K562 (cell line): ENCODE measurements at regions not wholly inside any gene's neighbourhood (a gene's known extent, or its start where the extent isn't known, plus 50 kb on each side); places are given as distances from the start of the nearest gene placed in this dataset.

Experiments
- ATAC-seq: fragments of 200-7000 bp; cut with Tn5 transposase; 3 replicates; pipeline ENCODE4 v1.9.1; 2020; ENCODE audit warnings: moderate library complexity
- BruUV-seq: library from RNA; stranded (reverse); fragments of 400-500 nt; replicated peaks from 2 replicates; lab custom pipeline; 2021; lab: Mats Ljungman, UMichigan
- CTCF ChIA-PET: fragments of 300-600 bp; formaldehyde crosslinking; extraction: SDS; loops from one replicate; lab custom pipeline; 2021; ENCODE audit warnings: low intra/inter-chr PET ratio; lab: Yijun Ruan, JAX
- POLR2A ChIA-PET: fragments of 300-600, 350-650 bp; sonication (Branson Sonifier 250); formaldehyde crosslinking; extraction: SDS; loops from one replicate; lab custom pipeline; 2021; ENCODE audit warnings: antibody characterized with exemption, inconsistent platforms; lab: Yijun Ruan, JAX
- DNase-seq, 4 experiments: peaks; one replicate each; pipeline versions ENCODE4 v3.0.0 to v3.0.0-alpha.2; 2011 to 2018; ENCODE audit warnings: low spot score in 3 of 4, mixed read lengths in 3 of 4; ENCODE audit errors: extremely low read depth in 1 of 4
- FAIRE-seq: peaks from 2 replicates; lab custom pipeline; 2011; peaks lifted over from hg19 to GRCh38; lab: Jason Lieb, UNC
- H2AFZ ChIP-seq: 2 replicates; pipeline ENCODE4 v1.6.0; 2011; ENCODE audit warnings: low read depth, low read length, control low read depth, inconsistent platforms
- H3K27ac ChIP-seq: fragments of 200-600 bp; 3 replicates; pipeline ENCODE4 v1.8.0; 2011; ENCODE audit warnings: low read depth, mild to moderate bottlenecking, control low read depth, inconsistent platforms, low read length, moderate library complexity, mixed read lengths; ENCODE audit errors: extremely low read depth
- H3K27me3 ChIP-seq, 2 experiments: fragments of 300-600 bp in 1 of 2; 2 replicates in 1 of 2; 3 replicates in 1 of 2; pipeline versions ENCODE4 v1.6.0 to v1.8.0; 2011; ENCODE audit warnings: inconsistent platforms in 2 of 2, low read length in 2 of 2, mild to moderate bottlenecking in 1 of 2, mixed read lengths in 1 of 2, moderate library complexity in 1 of 2; ENCODE audit not compliant: control insufficient read depth in 2 of 2, insufficient read depth in 2 of 2
- H3K36me3 ChIP-seq: fragments of 300-600 bp; 3 replicates; pipeline ENCODE4 v1.8.0; 2011; ENCODE audit warnings: mild to moderate bottlenecking, low read length, inconsistent platforms; ENCODE audit not compliant: control insufficient read depth, insufficient read depth
- H3K4me1 ChIP-seq, 2 experiments: fragments of 200-600 bp in 1 of 2; replicated peaks in 1 of 2; 2 replicates in 1 of 2; 3 replicates in 1 of 2; pipeline versions ENCODE4 v1.5.1 to v1.8.0; 2011; ENCODE audit warnings: inconsistent platforms in 2 of 2, low read length in 2 of 2, mild to moderate bottlenecking in 1 of 2, mixed read lengths in 1 of 2, moderate library complexity in 1 of 2; ENCODE audit not compliant: control insufficient read depth in 2 of 2, insufficient read depth in 2 of 2
- H3K4me2 ChIP-seq: 2 replicates; pipeline ENCODE4 v1.6.1; 2011; ENCODE audit warnings: low read length, control low read depth, inconsistent platforms, mixed read lengths; ENCODE audit not compliant: insufficient read depth
- H3K4me3 ChIP-seq: fragments of 200-600 bp; sonication (generic), shearing (Covaris generic); 2 replicates; pipeline ENCODE4 v1.5.1; 2016; ENCODE audit warnings: control low read depth, inconsistent platforms
- H3K79me2 ChIP-seq: fragments of 200-600 bp; 3 replicates; pipeline ENCODE4 v1.8.0; 2011; ENCODE audit warnings: low read length, inconsistent platforms; ENCODE audit not compliant: control insufficient read depth, insufficient read depth
- H3K9ac ChIP-seq, 2 experiments: 2 replicates each; pipeline versions ENCODE4 v1.6.0 to v1.6.1; 2011; ENCODE audit warnings: low read depth in 2 of 2, low read length in 2 of 2, control low read depth in 1 of 2, inconsistent platforms in 1 of 2, mild to moderate bottlenecking in 1 of 2, mixed read lengths in 1 of 2; ENCODE audit not compliant: insufficient read depth in 1 of 2
- H3K9me1 ChIP-seq: one replicate; pipeline ENCODE4 v1.6.0; 2011; ENCODE audit warnings: inconsistent platforms, mild to moderate bottlenecking, low read length, moderate library complexity; ENCODE audit not compliant: control insufficient read depth, insufficient read depth
- H3K9me3 ChIP-seq: replicated peaks from 2 replicates; pipeline ENCODE4 v1.5.1; 2011; ENCODE audit warnings: low read depth, low read length, inconsistent platforms; ENCODE audit not compliant: control insufficient read depth, insufficient read depth
- H4K20me1 ChIP-seq: replicated peaks from 2 replicates; pipeline ENCODE4 v1.6.1; 2011; ENCODE audit warnings: low read length, inconsistent platforms, mixed read lengths; ENCODE audit not compliant: control insufficient read depth, insufficient read depth
- AFF1 ChIP-seq, 2 experiments: fragments of 450-650 bp; IDR thresholded peaks; 2 replicates each; pipeline ENCODE4 v1.6.1; 2018; ENCODE audit warnings: mild to moderate bottlenecking in 2 of 2, low read depth in 1 of 2; ENCODE audit not compliant: partially characterized antibody in 2 of 2
- ARID3A ChIP-seq: IDR thresholded peaks from 2 replicates; pipeline ENCODE4 v1.6.1; 2012; ENCODE audit warnings: low read depth, low read length, improper control_type of control experiment, borderline replicate concordance
- ASH1L ChIP-seq: fragments of 450-650 bp; IDR thresholded peaks from 2 replicates; pipeline ENCODE4 v1.6.1; 2018; ENCODE audit warnings: borderline replicate concordance, mild to moderate bottlenecking, low read depth; ENCODE audit not compliant: partially characterized antibody
- BCOR ChIP-seq: fragments of 450-650 bp; IDR thresholded peaks from 2 replicates; pipeline ENCODE4 v1.6.1; 2016
- ETS2 ChIP-seq: IDR thresholded peaks from 2 replicates; pipeline ENCODE4 v1.6.1; 2016; ENCODE audit warnings: borderline replicate concordance, missing genetic modification characterization, mild to moderate bottlenecking, moderate library complexity, missing compliant biosample characterization; ENCODE audit not compliant: poor library complexity, severe bottlenecking
- HDAC2 ChIP-seq: fragments of 450-650 bp; IDR thresholded peaks from 2 replicates; pipeline ENCODE4 v1.6.1; 2016; ENCODE audit warnings: mild to moderate bottlenecking
- MTF1 ChIP-seq: fragments of 250-450 bp; sonication (Bioruptor Pico); IDR thresholded peaks from 2 replicates; pipeline ENCODE4 v1.9.0; 2021; ENCODE audit warnings: moderate library complexity, mild to moderate bottlenecking, inconsistent platforms, borderline replicate concordance
- RAD51 ChIP-seq: fragments of 450-650 bp; IDR thresholded peaks from 2 replicates; pipeline ENCODE4 v1.7.1; 2016; ENCODE audit warnings: low read depth, mild to moderate bottlenecking, borderline replicate concordance
- RBM17 ChIP-seq: fragments of 200-400 bp; formaldehyde crosslinking; IDR thresholded peaks from 2 replicates; pipeline ENCODE4 v1.6.1; 2017; ENCODE audit warnings: low read depth, mild to moderate bottlenecking, low read length, borderline replicate concordance
- RBM34 ChIP-seq: fragments of 200-400 bp; formaldehyde crosslinking; IDR thresholded peaks from 2 replicates; pipeline ENCODE4 v1.6.1; 2018; ENCODE audit warnings: low read length, borderline replicate concordance; ENCODE audit not compliant: insufficient read depth
- TAF15 ChIP-seq: fragments of 200-400 bp; formaldehyde crosslinking; IDR thresholded peaks from 2 replicates; pipeline ENCODE4 v1.6.1; 2017; ENCODE audit warnings: mild to moderate bottlenecking, low read depth, low read length, moderate library complexity
- TCF7L2 ChIP-seq: fragments of 150-350 bp; IDR thresholded peaks from 2 replicates; pipeline ENCODE4 v1.6.1; 2016; ENCODE audit warnings: low read depth, mild to moderate bottlenecking, low read length, moderate library complexity
- UBTF ChIP-seq, 2 experiments: IDR thresholded peaks; 2 replicates each; pipeline ENCODE4 v1.6.1; 2012; ENCODE audit warnings: improper control_type of control experiment in 2 of 2, low read depth in 2 of 2, low read length in 2 of 2, borderline replicate concordance in 1 of 2
- ZNF184 ChIP-seq: sonication (generic); formaldehyde crosslinking; IDR thresholded peaks from 2 replicates; pipeline ENCODE4 v1.5.0; 2020; ENCODE audit warnings: missing genetic modification reagents
- ZNF41 ChIP-seq: fragments of 250-450 bp; sonication (Bioruptor Pico); conservative IDR thresholded peaks from 2 replicates; pipeline ENCODE4 v1.4.0; 2020; ENCODE audit warnings: mild to moderate bottlenecking
- WGBS: fragments of 100-300 bp; shearing (Covaris generic); methylation state at CpG from one replicate; pipeline ENCODE4 v1.1.6; 2016; ENCODE audit warnings: low coverage, mixed read lengths; ENCODE audit not compliant: insufficient coverage; ENCODE audit errors: missing lambda C conversion rate; 5-methylcytosine and 5-hydroxymethylcytosine counted together
- in situ Hi-C: fragments of 300-500 bp; cut with MboI; formaldehyde crosslinking; loops from 4 replicates; pipeline ENCODE4 v1.15.0; 2018; ENCODE audit warnings: inconsistent platforms, mixed read lengths
- intact Hi-C: fragments of 100-400 bp; cut with micrococcal nuclease; formaldehyde crosslinking; loops from 2 replicates; pipeline ENCODE4 v1.14.2; 2022

- H3K27ac ChIP-seq: no peak overlapping the region
- in situ Hi-C loops: no loop called here
- 0% methylated on average over 5 of the region's 5 CpGs for WGBS
- DNase-seq: no peak
- no peaks in the 10 kb centered on the region for H3K4me1 ChIP-seq
- no peak for ATAC-seq
- no peak overlapping the region for H2AFZ ChIP-seq
- no peak overlapping the region for H3K4me2 ChIP-seq
- no peaks in the 10 kb centered on the region for H3K9me1 ChIP-seq
- ChIA-PET POLR2A (no interaction called here), CTCF (no interaction called here)
- no TSS peak for BruUV-seq
- intact Hi-C loops: no loop called here
- no peak for FAIRE-seq
- no peak overlapping the region for H3K9ac ChIP-seq
- TF ChIP-seq RAD51 (no peak), ZNF184 (no peak), MTF1 (CRISPR knock-in tag) (no peak), TCF7L2 (no peak), ASH1L (no peak), RBM17 (no peak), BCOR (no peak), HDAC2 (no peak), AFF1 (IDR thresholded peaks at IDR 0.05; ENCODE audit: low read depth in 1 of 2, partially characterized antibody in 2 of 2) (no peak), TAF15 (no peak), ZNF41 (CRISPR knock-in tag) (no peak), ARID3A (no peak), RBM34 (no peak), ETS2 (tag) (no peak), UBTF (IDR thresholded peaks at IDR 0.05; ENCODE audit: borderline replicate concordance in 1 of 2, low read depth in 2 of 2, low read length in 2 of 2) (no peak)
- no peaks in the 10 kb centered on the region for H3K36me3 ChIP-seq
- no peak overlapping the region for H3K4me3 ChIP-seq
- no peaks in the 10 kb centered on the region for H4K20me1 ChIP-seq
- no peaks in the 10 kb centered on the region for H3K9me3 ChIP-seq
- H3K27me3 ChIP-seq: peaks cover 0 to 3% of the 10 kb centered on the region in 2 experiments; a peak in 2 of 5 replicates
- H3K79me2 ChIP-seq: no peaks in the 10 kb centered on the region
These were observed 170.6 kb downstream of the RMI1 start for GRCh38 chr9:84151236-84151635.
